HCT116 (cell line): ENCODE measurements at regions not wholly inside any gene's neighbourhood (a gene's known extent, or its start where the extent isn't known, plus 50 kb on each side); places are given as distances from the start of the nearest gene placed in this dataset.

ENCODE experiments used
- ATAC-seq: fragments of 200-7000 bp; cut with Tn5 transposase; 2 replicates; pipeline ENCODE4 v1.9.1; 2020; ENCODE audit warnings: mild to moderate bottlenecking, moderate library complexity
- BruUV-seq: library from RNA; stranded (reverse); fragments of 400-500 nt; replicated peaks from 2 replicates; lab custom pipeline; 2021; lab: Mats Ljungman, UMichigan
- CTCF ChIA-PET: fragments of 300-600 bp; sonication (Branson Sonifier 250); formaldehyde crosslinking; loops from one replicate; lab custom pipeline; 2021; ENCODE audit warnings: antibody characterized with exemption; lab: Charles Lee
- POLR2A ChIA-PET: fragments of 300-600, 350-600 bp; sonication (Branson Sonifier 250); formaldehyde crosslinking; loops from one replicate; lab custom pipeline; 2021; ENCODE audit warnings: antibody characterized with exemption; lab: Charles Lee
- RAD21 ChIA-PET, 2 experiments: fragments of 300-600 bp; sonication (Branson Sonifier 250); formaldehyde crosslinking; loops; one replicate each; lab custom pipeline; 2023; ENCODE audit warnings: low total read pairs in 2 of 2; ENCODE audit not compliant: uncharacterized antibody in 2 of 2, unreplicated experiment in 2 of 2, low non-redundant PET in 1 of 2; lab: Charles Lee
- DNase-seq: peaks from one replicate; pipeline ENCODE4 v3.0.0-alpha.2; 2010; ENCODE audit warnings: low read depth, low spot score
- H2AFZ ChIP-seq: fragments of 200-600 bp; shearing (Covaris generic), sonication (generic); 2 replicates; pipeline ENCODE4 v1.6.1; 2017; ENCODE audit warnings: low read depth, mixed run types, mixed read lengths, antibody characterized with exemption, low read length; ENCODE audit not compliant: poor library complexity, severe bottlenecking
- H3K27ac ChIP-seq: 2 replicates; pipeline ENCODE4 v1.5.1; 2012; ENCODE audit warnings: low read depth, low read length
- H3K27me3 ChIP-seq: fragments of 200-600 bp; sonication (generic); 2 replicates; pipeline ENCODE4 v1.6.1; 2016; ENCODE audit warnings: mixed run types, low read length, mixed read lengths; ENCODE audit not compliant: insufficient read depth
- H3K36me3 ChIP-seq, 2 experiments: fragments of 200-500 bp in 1 of 2; fragments of 200-600 bp in 1 of 2; sonication (Bioruptor generic) in 1 of 2; sonication (generic) in 1 of 2; 2 replicates each; pipeline versions ENCODE4 v1.5.1 to v1.6.1; 2014 to 2016; ENCODE audit warnings: low read length in 2 of 2, inconsistent platforms in 1 of 2, mixed read lengths in 1 of 2, mixed run types in 1 of 2; ENCODE audit not compliant: insufficient read depth in 2 of 2, control insufficient read depth in 1 of 2
- H3K4me1 ChIP-seq, 2 experiments: fragments of 200-600 bp in 1 of 2; sonication (generic) in 1 of 2; 2 replicates each; pipeline versions ENCODE4 v1.5.1 to v1.6.1; 2012 to 2017; ENCODE audit warnings: low read length in 2 of 2, inconsistent platforms in 1 of 2, mild to moderate bottlenecking in 1 of 2, mixed read lengths in 1 of 2, mixed run types in 1 of 2, moderate library complexity in 1 of 2; ENCODE audit not compliant: insufficient read depth in 2 of 2, control insufficient read depth in 1 of 2
- H3K4me2 ChIP-seq: fragments of 200-600 bp; sonication (generic); 2 replicates; pipeline ENCODE4 v1.6.1; 2017; ENCODE audit warnings: mixed run types, low read length, mixed read lengths
- H3K4me3 ChIP-seq, 2 experiments: fragments of 200-600 bp in 1 of 2; sonication (generic) in 1 of 2; replicated peaks in 1 of 2; 2 replicates each; pipeline ENCODE4 v1.5.1; 2011 to 2016; ENCODE audit warnings: low read length in 2 of 2, control low read depth in 1 of 2, low read depth in 1 of 2, mild to moderate bottlenecking in 1 of 2, mixed read lengths in 1 of 2, mixed run types in 1 of 2
- H3K79me2 ChIP-seq: fragments of 200-600 bp; sonication (generic); 2 replicates; pipeline ENCODE4 v1.6.1; 2017; ENCODE audit warnings: mild to moderate bottlenecking, mixed run types, low read length, moderate library complexity, mixed read lengths; ENCODE audit not compliant: insufficient read depth
- H3K9ac ChIP-seq: fragments of 200-600 bp; sonication (generic); 2 replicates; pipeline ENCODE4 v1.6.1; 2016; ENCODE audit warnings: low read length, mixed read lengths
- H3K9me2 ChIP-seq: fragments of 200-600 bp; sonication (generic), shearing (Covaris generic); 2 replicates; pipeline ENCODE4 v1.6.1; 2017; ENCODE audit warnings: mixed run types, mild to moderate bottlenecking, moderate library complexity; ENCODE audit not compliant: insufficient read depth
- H3K9me3 ChIP-seq, 2 experiments: fragments of 200-500 bp in 1 of 2; fragments of 200-600 bp in 1 of 2; sonication (Bioruptor generic) in 1 of 2; sonication (generic) in 1 of 2; 2 replicates each; pipeline ENCODE4 v1.6.1; 2014 to 2017; ENCODE audit warnings: low read length in 2 of 2, mixed read lengths in 2 of 2, inconsistent platforms in 1 of 2, low read depth in 1 of 2, mild to moderate bottlenecking in 1 of 2, mixed run types in 1 of 2, moderate library complexity in 1 of 2; ENCODE audit not compliant: control insufficient read depth in 1 of 2, insufficient read depth in 1 of 2
- H4K20me1 ChIP-seq: fragments of 200-600 bp; sonication (generic), shearing (Covaris generic); 2 replicates; pipeline ENCODE4 v1.6.1; 2017; ENCODE audit warnings: mixed run types, mild to moderate bottlenecking, moderate library complexity; ENCODE audit not compliant: insufficient read depth
- CBX3 ChIP-seq: IDR thresholded peaks from 2 replicates; pipeline ENCODE4 v1.6.1; 2012; ENCODE audit warnings: low read depth
- CTCF ChIP-seq, 3 experiments: fragments of 200-600 bp in 1 of 3; sonication (generic) in 1 of 3; IDR thresholded peaks in 2 of 3; conservative IDR thresholded peaks in 1 of 3; 2 replicates each; pipeline ENCODE4 v1.5.1; 2012 to 2017; ENCODE audit warnings: low read depth in 2 of 3, low read length in 2 of 3, antibody characterized with exemption in 1 of 3, borderline replicate concordance in 1 of 3, control low read depth in 1 of 3, mild to moderate bottlenecking in 1 of 3, mixed read lengths in 1 of 3, mixed run types in 1 of 3, moderate library complexity in 1 of 3; ENCODE audit not compliant: insufficient read depth in 1 of 3
- EGR1 ChIP-seq: IDR thresholded peaks from 2 replicates; pipeline ENCODE4 v1.6.1; 2012; ENCODE audit warnings: low read depth
- ELF1 ChIP-seq: IDR thresholded peaks from 2 replicates; pipeline ENCODE4 v1.6.1; 2012; ENCODE audit warnings: low read depth, borderline replicate concordance
- EZH2phosphoT487 ChIP-seq: fragments of 200-600 bp; IDR thresholded peaks from 2 replicates; pipeline ENCODE4 v1.6.1; 2018; ENCODE audit warnings: antibody characterized with exemption, borderline replicate concordance
- FOSL1 ChIP-seq: IDR thresholded peaks from 2 replicates; pipeline ENCODE4 v1.6.1; 2012; ENCODE audit warnings: low read depth
- MAX ChIP-seq: IDR thresholded peaks from 2 replicates; pipeline ENCODE4 v1.6.1; 2012
- POLR2AphosphoS5 ChIP-seq: IDR thresholded peaks from 2 replicates; pipeline ENCODE4 v1.6.1; 2011; ENCODE audit warnings: mild to moderate bottlenecking, low read depth, low read length, moderate library complexity
- SIN3A ChIP-seq: IDR thresholded peaks from 2 replicates; pipeline ENCODE4 v1.6.1; 2012; ENCODE audit warnings: low read depth
- SP1 ChIP-seq: IDR thresholded peaks from 2 replicates; pipeline ENCODE4 v1.6.1; 2012; ENCODE audit warnings: low read depth
- SRF ChIP-seq: IDR thresholded peaks from 2 replicates; pipeline ENCODE4 v1.6.1; 2012; ENCODE audit warnings: low read depth
- TCF7L2 ChIP-seq: IDR thresholded peaks from 2 replicates; pipeline ENCODE4 v1.7.0; 2011; ENCODE audit warnings: borderline replicate concordance, inconsistent platforms; ENCODE audit not compliant: insufficient read depth, insufficient read length; ENCODE audit errors: extremely low read depth
- YY1 ChIP-seq: IDR thresholded peaks from 2 replicates; pipeline ENCODE4 v1.6.1; 2011; ENCODE audit warnings: low read length, low read depth, moderate library complexity, mild to moderate bottlenecking; ENCODE audit not compliant: insufficient replicate concordance; ENCODE audit errors: extremely low read depth
- ZBTB33 ChIP-seq: IDR thresholded peaks from 2 replicates; pipeline ENCODE4 v1.6.1; 2011; ENCODE audit warnings: mild to moderate bottlenecking, low read length, moderate library complexity; ENCODE audit not compliant: insufficient replicate concordance; ENCODE audit errors: extremely low read depth
- ZFX ChIP-seq: fragments of 450-650 bp; IDR thresholded peaks from 2 replicates; pipeline ENCODE4 v1.6.1; 2017
- ZNF274 ChIP-seq: fragments of 200-500 bp; sonication (Bioruptor generic); IDR thresholded peaks from 2 replicates; pipeline ENCODE4 v1.6.1; 2014; ENCODE audit warnings: mild to moderate bottlenecking, low read depth, low read length, inconsistent platforms
- intact Hi-C: fragments of 100-400 bp; cut with micrococcal nuclease; formaldehyde crosslinking; loops from 2 replicates; pipeline ENCODE4 v1.10.0; 2022

GRCh38 chr3:106620646-106621045 lies 751.8 kb upstream of the CBLB start (continued):
- no peak for TF ChIP-seq TCF7L2
- TF ChIP-seq EGR1: no peak
- TF ChIP-seq EZH2phosphoT487: no peak
- TF ChIP-seq SRF: no peak
- no peak for TF ChIP-seq POLR2AphosphoS5
- no peak for TF ChIP-seq SP1
- no peak for TF ChIP-seq CBX3

GRCh38 chr3:106624154-106624553 lies 753.1 kb upstream of the CCDC54 start:
- no peaks in the 10 kb centered on the region for H3K79me2 ChIP-seq
- H3K27ac ChIP-seq: no peak overlapping the region
- POLR2A ChIA-PET: no interaction called here
- no peak overlapping the region for H3K4me2 ChIP-seq
- H4K20me1 ChIP-seq: no peaks in the 10 kb centered on the region
- no peak for ATAC-seq
- CTCF ChIA-PET: no interaction called here
- TF ChIP-seq ZBTB33: no peak
- TF ChIP-seq FOSL1: no peak
- TF ChIP-seq EGR1: no peak
- no peak for TF ChIP-seq ZNF274
- no peak for TF ChIP-seq SP1
- TF ChIP-seq CTCF (IDR thresholded peaks at IDR 0.05 in 2 of 3, conservative IDR thresholded peaks at IDR 0.05 in 1 of 3; ENCODE audit: borderline replicate concordance in 1 of 3, insufficient read depth in 1 of 3, low read depth in 2 of 3, low read length in 2 of 3): no peak
- no peak for TF ChIP-seq ELF1
- TF ChIP-seq CBX3: no peak
- TF ChIP-seq MAX: no peak
- TF ChIP-seq ZFX: no peak
- TF ChIP-seq SIN3A: no peak
- no peak for TF ChIP-seq YY1
- no peak for TF ChIP-seq TCF7L2
- TF ChIP-seq, all 23 proteins: peak for 0
- intact Hi-C loops: no loop called here
- Histone ChIP-seq H3K4me1 (no peaks in the 10 kb centered on the region), H2AFZ (no peak overlapping the region), H3K9me2 (no peaks in the 10 kb centered on the region), H3K9ac (no peak overlapping the region), H3K27me3 (no peaks in the 10 kb centered on the region), H3K9me3 (peaks cover 5 to 6% of the 10 kb centered on the region in 2 experiments; a peak in 3 of 4 replicates), H3K36me3 (no peaks in the 10 kb centered on the region), H3K4me3 (no peak overlapping the region)
- no TSS peak for BruUV-seq
- RAD21 ChIA-PET: no interaction called here
- DNase-seq: no peak
